ENCODE measurements at regions not wholly inside any gene's neighbourhood (a gene's known extent, or its start where the extent isn't known, plus 50 kb on each side); places are given as distances from the start of the nearest gene placed in this dataset.

DNA sequence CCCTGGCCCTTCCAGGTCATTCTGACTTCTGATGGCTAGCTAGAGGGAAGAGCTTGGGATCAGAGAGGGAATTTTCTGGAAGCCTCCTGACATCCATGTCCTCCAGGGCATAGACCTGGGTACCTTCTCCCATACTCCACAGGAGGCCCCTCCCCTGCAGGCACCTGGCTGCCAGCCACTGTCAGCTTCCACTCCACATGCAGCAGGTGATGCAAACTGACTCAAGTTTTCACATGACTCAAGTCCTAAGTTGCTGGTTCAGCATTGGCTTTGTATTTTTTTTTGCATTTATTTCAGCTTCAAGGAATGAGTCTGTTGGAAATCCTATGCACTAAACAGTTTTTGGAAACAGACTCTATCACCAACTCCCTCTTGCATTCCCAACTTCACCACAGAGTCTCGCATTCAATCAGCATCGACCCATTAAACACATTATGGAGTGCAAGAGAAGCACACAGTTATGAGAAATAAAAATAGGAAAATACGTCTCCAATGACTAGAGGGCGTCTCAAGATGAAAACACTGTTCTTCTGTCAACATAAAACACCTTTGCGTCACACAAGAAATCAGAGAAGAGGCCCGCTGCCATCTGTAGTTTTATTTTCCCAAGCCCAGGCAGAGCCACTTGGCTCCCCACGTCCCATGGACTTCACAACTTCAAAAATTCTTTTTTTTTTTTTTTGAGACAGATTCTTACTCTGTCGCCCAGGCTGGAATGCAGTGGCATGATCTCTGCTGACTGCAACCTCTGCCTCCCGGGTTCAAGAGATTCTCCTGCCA is 362.6 kb upstream of the MGMT start:
- no peak overlapping the region for H3K4me3 ChIP-seq (ENCODE audit: low read depth, low read length)
- H3K27ac ChIP-seq (ENCODE audit: low read depth, low read length): no peak overlapping the region
- ChIA-PET POLR2A (no interaction called here), CTCF (no interaction called here)
- H3K9me3 ChIP-seq (ENCODE audit: control insufficient read depth, insufficient read depth, low read length): peaks cover 45% of the 10 kb centered on the region
- TF ChIP-seq, protein P1, sequence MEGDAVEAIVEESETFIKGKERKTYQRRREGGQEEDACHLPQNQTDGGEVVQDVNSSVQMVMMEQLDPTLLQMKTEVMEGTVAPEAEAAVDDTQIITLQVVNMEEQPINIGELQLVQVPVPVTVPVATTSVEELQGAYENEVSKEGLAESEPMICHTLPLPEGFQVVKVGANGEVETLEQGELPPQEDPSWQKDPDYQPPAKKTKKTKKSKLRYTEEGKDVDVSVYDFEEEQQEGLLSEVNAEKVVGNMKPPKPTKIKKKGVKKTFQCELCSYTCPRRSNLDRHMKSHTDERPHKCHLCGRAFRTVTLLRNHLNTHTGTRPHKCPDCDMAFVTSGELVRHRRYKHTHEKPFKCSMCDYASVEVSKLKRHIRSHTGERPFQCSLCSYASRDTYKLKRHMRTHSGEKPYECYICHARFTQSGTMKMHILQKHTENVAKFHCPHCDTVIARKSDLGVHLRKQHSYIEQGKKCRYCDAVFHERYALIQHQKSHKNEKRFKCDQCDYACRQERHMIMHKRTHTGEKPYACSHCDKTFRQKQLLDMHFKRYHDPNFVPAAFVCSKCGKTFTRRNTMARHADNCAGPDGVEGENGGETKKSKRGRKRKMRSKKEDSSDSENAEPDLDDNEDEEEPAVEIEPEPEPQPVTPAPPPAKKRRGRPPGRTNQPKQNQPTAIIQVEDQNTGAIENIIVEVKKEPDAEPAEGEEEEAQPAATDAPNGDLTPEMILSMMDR (IDR thresholded peaks at IDR 0.05; ENCODE audit: low read depth, low read length): no peak
- H3K27me3 ChIP-seq (ENCODE audit: control insufficient read depth, insufficient read depth, low read length): no peaks in the 10 kb centered on the region
- DNase-seq (ENCODE audit: low read depth, low spot score): no peak

DNA sequence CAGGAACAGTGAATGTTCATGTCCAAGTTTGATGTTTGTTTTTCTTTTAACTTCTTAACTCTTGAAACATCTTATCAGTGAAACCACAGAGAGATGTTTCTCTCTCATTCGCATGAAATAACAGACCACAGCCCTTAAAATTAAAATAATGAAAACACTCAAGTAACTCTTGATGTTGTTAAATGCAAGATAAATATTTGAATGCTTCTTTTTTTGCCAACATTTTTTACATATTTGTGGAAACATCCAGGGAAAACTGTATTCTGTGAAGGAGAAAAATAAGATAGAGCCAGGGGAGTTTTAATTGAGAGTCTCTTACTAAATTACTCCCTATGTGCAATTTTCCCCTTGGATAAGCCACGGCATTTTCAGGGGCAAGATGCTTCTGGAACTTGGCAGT is 361.8 kb upstream of the MGMT start:
- no peak overlapping the region for H3K4me3 ChIP-seq (ENCODE audit: low read depth, low read length)
- ChIA-PET CTCF (no interaction called here), POLR2A (no interaction called here)
- TF ChIP-seq, protein P1 (IDR thresholded peaks at IDR 0.05; ENCODE audit: low read depth, low read length): no peak
- H3K27me3 ChIP-seq (ENCODE audit: control insufficient read depth, insufficient read depth, low read length): no peaks in the 10 kb centered on the region
- no peak for DNase-seq (ENCODE audit: low read depth, low spot score)
- no peak overlapping the region for H3K27ac ChIP-seq (ENCODE audit: low read depth, low read length)
- peaks cover 45% of the 10 kb centered on the region for H3K9me3 ChIP-seq (ENCODE audit: control insufficient read depth, insufficient read depth, low read length)

DNA sequence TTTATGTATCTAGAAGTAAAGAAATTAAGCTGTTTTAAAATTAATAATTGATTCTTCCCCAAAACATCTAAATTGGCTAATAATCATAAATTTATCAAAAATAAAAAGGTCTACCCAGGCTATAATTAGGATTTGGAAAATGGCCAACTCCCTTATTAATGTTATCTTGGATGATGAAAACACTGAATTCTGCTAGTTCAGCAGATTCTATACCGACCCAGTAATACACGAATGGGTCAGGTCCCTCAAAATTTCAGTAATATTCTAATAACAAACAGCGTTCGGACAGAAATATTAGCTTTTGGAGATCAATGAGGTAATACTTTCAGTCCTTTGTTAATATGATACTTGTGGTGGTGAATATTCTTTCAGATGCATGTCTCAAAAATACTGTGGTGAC is 360.7 kb upstream of the MGMT start:
- POLR2A ChIA-PET: no interaction called here
- CTCF ChIA-PET: no interaction called here
- no peak for DNase-seq (ENCODE audit: low read depth, low spot score)
- Histone ChIP-seq H3K27ac (ENCODE audit: low read depth, low read length) (no peak overlapping the region), H3K27me3 (ENCODE audit: control insufficient read depth, insufficient read depth, low read length) (no peaks in the 10 kb centered on the region), H3K4me3 (ENCODE audit: low read depth, low read length) (no peak overlapping the region), H3K9me3 (ENCODE audit: control insufficient read depth, insufficient read depth, low read length) (peaks cover 52% of the 10 kb centered on the region)
- TF ChIP-seq, protein P1 (IDR thresholded peaks at IDR 0.05; ENCODE audit: low read depth, low read length): no peak

DNA sequence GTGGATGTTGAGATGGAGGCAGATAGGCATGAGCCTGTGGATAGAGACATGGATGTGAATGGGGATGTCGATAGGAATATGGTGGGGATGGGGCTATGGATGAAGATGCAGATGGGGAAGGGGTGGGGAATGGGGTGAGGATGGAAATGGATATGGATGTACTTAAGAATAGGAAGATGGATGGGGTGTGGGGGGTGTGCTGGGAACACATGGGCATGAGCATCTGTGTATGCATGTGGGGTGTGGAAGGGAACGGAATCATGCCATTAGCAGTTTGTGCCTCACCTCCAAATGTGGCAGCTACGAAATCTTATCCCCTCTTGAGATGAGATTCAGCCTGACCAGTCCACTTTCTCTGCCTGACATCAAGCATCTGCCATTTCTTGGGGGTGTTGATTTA is 359.5 kb upstream of the MGMT start:
- CTCF ChIA-PET: no interaction called here
- Histone ChIP-seq H3K27me3 (ENCODE audit: control insufficient read depth, insufficient read depth, low read length) (no peaks in the 10 kb centered on the region), H3K9me3 (ENCODE audit: control insufficient read depth, insufficient read depth, low read length) (peaks cover 56% of the 10 kb centered on the region), H3K4me3 (ENCODE audit: low read depth, low read length) (no peak overlapping the region), H3K27ac (ENCODE audit: low read depth, low read length) (no peak overlapping the region)
- POLR2A ChIA-PET: no interaction called here
- no peak for DNase-seq (ENCODE audit: low read depth, low spot score)
- TF ChIP-seq, protein P1 (IDR thresholded peaks at IDR 0.05; ENCODE audit: low read depth, low read length): no peak

DNA sequence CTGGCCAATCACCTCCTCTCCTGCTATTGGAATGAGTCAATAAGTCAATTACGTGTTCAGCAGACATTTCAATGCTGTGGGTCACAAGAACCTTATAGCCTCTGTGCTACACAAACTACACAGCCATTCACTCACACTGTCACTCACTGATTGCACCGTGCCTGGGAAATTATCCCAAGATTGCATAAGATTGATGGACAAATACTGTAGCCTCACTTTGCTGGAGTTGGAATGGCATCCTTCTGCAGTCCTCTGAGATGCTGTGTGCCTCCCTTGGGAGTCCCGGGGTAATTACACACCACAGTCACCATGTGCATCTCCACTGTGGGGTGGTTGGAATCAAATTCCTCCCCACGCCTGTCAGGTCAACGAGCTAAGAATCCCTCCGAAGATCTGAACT is 358.7 kb upstream of the MGMT start:
- ChIA-PET CTCF (no interaction called here), POLR2A (no interaction called here)
- DNase-seq (ENCODE audit: low read depth, low spot score): no peak
- Histone ChIP-seq H3K27me3 (ENCODE audit: control insufficient read depth, insufficient read depth, low read length) (no peaks in the 10 kb centered on the region), H3K27ac (ENCODE audit: low read depth, low read length) (no peak overlapping the region), H3K9me3 (ENCODE audit: control insufficient read depth, insufficient read depth, low read length) (peaks cover 57% of the 10 kb centered on the region), H3K4me3 (ENCODE audit: low read depth, low read length) (no peak overlapping the region)
- TF ChIP-seq, protein P1 (IDR thresholded peaks at IDR 0.05; ENCODE audit: low read depth, low read length): no peak
